Fibroblast of lung (primary cell): ENCODE measurements at regions not wholly inside any gene's neighbourhood (a gene's known extent, or its start where the extent isn't known, plus 50 kb on each side); places are given as distances from the start of the nearest gene placed in this dataset.

Experiments used
- CTCF ChIP-seq, 2 donors: IDR thresholded peaks in 1 of 2; conservative IDR thresholded peaks in 1 of 2; 1 replicate in 1 of 2; 2 replicates in 1 of 2; pipeline ENCODE4 v1.5.1; 2011 to 2012; ENCODE audit warnings: low read length in 2 of 2, control low read depth in 1 of 2, inconsistent platforms in 1 of 2, low read depth in 1 of 2, mild to moderate bottlenecking in 1 of 2
- EZH2 ChIP-seq: IDR thresholded peaks from 2 replicates; pipeline ENCODE4 v1.5.1; 2012; ENCODE audit warnings: low read length, control low read depth, mild to moderate bottlenecking; ENCODE audit errors: missing control alignments

GRCh38 chr17:51430591-51430990, 170.2 kb downstream of the UTP18 start:
- TF ChIP-seq CTCF (conservative IDR thresholded peaks at IDR 0.05 in 1 of 2, IDR thresholded peaks at IDR 0.05 in 1 of 2; ENCODE audit: low read depth in 1 of 2, low read length in 2 of 2) (no peak), EZH2 (no peak)
